NCI-H82 (cell line): ENCODE measurements at regions not wholly inside any gene's neighbourhood (a gene's known extent, or its start where the extent isn't known, plus 50 kb on each side); places are given as distances from the start of the nearest gene placed in this dataset.
A peak's percentile ranks its signal among the peaks of the same experiment; 100 is the strongest.
"Not testable (repeated sequence)": the region's sequence is repeated elsewhere in the genome, so short reads cannot be mapped to it uniquely, and the experiment has no call there.

Experiments used
- DNase-seq: peaks from one replicate; lab custom pipeline; 2025; lab: John Stamatoyannopoulos, UW

DNA sequence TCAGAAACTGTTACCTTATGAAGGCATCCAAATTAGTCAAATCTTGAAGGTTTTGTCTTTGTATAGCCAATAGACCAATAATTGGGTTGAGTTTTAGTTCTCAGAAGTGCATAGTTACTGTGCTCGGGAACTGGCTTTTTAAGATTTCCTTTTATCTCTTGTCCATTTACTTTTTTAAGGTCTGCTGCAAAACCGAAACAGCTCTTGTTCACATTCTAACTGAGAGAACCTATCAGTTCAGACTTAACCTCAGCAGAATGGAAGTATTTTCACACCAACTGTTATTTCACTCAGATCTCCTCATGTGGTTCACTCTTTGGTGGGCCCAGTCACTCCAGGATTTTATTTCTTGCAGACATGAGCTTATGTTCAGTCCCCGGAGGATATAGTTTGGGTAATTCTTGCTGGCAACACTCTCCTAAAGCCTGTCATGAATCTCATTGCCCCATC is 55.5 kb downstream of the TPBG start:
- no peak for DNase-seq

DNA sequence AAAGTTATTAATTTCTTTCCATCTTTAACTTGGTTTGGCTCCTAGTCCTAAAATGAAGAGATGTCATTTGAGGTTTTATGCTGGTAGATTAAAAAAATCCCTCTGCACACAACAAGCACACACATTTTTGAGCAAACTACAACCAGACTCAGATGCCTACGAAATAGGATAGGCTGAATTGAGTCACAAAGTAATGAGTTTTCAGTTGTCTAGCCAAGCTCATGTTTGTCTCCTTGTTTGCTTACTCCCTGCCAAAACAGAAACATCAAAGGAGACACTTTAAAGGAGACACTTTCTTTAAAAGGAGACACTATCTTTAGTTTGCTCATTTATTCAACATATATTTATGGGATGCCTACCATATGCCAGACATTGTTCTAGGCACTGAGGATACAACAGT is 56.2 kb downstream of the TPBG start:
- no peak for DNase-seq

DNA sequence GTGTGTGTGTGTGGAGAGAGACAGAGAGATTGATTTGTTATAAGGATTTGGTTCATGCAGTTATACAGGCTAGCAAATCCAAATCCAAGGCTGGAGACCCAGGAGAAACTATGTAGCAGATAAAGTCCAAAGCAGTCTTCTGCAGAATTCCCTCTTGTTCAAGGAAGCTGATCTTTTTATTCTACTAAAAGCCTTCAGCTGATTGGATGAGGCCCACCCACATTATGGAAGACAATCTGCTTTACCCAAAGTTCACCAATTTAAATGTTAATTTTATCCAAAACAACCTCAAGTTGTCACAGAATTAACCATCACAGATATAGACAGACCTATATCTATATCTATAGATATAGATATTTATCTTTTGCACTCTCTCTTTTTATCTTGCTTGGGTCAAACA is 67.0 kb downstream of the TPBG start:
- no peak for DNase-seq

DNA sequence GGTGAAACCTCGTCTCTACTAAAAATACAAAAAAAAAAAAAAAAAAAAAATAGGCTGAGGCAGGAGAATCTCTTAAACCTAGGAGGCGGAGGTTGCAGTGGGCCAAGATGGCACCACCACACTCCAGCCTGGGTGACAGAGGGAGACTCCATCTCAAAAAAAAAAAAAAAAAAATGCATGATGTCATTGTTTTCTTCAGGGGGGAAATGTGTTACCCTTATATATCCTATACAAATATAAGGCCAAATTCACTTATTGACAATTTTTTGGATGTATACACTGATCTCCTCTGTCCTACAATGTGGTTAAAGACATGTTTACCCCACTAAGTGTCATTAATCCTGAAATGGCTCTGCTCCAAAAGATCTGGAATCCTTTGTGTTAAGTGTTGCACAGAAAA is 73.1 kb downstream of the TPBG start:
- no peak for DNase-seq

DNA sequence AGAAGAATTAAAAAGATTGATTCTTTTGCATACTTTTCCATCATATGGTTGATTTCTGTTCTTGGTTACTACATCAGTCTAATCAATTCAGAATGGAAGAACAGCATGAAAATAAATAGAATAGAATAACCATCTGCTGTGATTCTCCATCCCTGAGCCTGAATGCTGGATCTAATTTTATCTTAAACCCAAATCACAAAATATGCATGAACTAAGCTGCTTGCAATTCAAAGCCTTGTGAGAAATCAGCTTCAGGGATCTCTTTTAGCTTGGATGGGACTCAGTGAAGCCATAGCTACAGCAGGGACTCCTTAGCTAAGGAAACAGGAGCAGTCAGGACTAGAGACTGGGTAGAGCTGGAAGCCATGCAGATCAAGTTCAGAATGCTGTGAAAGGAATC is 74.1 kb downstream of the TPBG start:
- no peak for DNase-seq

DNA sequence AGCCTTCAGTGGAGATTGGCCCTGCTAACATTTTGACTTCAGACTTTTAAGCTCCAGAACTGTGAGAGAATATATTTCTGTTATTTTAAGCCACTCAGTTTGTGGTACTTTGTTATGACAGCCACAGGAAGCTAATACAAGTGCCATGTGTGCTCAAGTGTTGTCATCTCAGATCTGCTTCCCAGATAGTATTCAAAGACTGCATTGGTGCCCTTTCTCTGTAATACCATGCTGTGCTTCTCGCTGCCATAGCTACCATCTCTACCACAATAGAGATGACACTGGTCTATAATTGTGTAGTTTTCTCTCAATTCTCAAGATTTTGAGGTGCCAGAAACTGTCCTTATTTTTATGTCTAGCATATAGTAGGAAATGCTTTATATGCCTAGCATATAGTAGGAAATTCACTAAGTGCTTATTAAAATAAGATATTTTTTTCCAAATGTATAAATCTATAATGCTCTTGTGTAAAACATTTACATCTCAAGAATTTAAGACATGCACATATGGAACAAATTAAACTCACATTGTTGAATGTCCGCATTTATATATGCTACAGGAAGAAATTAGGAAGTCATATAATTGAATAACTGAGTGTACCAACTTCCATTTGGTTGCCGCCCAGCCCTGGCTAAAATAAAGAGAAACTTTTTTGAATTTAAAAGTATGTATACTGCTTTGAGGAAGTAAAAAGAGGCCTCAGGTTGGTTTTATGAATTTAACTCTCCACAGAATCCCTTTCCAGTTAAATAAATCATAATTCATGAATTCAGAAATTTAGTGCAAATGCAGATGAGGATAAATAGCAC is 77.6 kb downstream of the TPBG start:
- no peak for DNase-seq

DNA sequence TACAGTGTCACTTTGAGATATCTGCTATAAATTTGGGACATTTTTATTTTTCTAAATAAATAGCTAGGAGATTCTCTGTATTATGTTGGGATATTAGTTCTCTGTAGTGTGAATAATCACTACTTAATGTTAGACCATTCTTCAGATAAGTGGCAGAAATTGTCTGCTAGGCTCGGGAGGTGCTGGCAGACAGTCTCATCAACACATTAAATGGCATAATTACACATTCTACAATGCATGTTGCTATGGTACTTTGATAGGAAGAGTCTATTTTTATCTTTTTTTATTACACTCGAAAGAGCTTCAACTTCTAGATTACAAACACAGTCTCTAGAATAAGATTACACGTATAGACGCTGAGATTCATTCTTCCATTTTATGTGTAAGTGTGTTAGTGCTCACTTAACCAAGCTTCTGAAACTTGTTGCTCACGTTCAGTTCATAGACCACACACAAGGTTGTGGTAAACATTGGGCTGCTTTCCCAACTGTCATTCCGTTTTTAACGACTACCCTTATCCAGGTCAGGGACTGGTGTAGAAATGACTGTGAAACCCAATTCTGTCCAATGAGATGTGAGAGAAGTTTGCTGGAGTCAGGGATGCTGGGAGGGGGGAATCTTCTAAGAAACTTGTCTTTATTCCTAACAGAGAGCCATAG is 78.6 kb downstream of the TPBG start:
- DNase-seq = no peak

DNA sequence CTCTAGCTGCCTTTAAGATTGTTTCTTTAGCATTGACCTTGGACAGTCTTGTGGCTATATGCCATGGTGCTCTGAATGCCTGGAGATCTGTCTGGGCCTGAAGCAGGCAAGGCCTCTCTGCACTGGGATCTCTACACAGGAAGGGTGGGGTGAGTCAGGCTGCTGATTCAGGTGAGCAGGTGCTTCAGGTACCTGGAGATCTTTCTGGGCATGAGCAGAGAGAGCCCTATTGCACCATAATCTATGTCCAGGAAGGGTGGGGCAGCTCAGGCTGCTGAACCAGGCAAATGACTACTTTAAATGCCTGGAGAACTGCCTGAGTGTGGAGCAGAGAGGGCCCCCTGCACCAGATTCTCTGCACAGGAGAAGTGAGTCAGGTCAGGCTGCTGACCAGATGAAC is 94.5 kb downstream of the TPBG start:
- DNase-seq = no peak

DNA sequence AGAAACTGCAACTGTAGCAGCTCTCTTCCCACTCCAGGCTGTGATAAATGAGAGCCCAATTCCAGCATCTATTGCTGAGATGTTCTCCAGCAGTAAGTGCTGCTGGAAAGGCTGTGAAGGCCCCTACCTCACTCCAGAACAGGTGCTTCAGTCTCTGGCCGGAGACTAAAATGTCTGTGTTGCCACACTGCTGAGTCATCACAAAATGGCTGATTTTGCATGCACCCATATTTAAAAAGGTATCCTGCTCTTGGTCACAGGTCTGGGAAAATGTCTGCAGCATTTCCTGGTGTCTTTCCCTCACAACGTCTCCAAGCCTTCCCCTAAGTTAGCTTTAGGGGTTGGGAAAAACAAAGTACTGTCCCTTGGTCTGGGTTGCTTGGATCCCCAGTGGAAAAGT is 95.1 kb downstream of the TPBG start:
- DNase-seq = no peak

DNA sequence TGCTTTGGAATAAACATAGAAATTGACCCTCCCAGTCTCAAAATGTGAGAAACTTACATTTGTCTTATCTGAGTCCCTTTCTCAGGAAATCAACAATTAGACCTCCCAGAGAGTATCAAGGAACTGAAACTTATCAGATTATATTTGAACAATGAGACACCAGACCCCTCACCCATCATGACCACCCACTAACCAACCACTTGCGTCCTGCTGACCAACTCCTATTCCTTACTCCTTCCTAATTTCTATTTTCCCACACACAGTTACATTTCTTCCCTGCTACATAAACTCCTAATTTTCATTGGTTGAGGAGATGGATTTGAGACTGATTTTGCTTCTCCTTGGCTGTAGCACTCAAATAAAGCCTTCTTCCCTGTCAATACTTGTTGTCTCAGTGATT is 97.9 kb downstream of the TPBG start:
- DNase-seq = no peak

DNA sequence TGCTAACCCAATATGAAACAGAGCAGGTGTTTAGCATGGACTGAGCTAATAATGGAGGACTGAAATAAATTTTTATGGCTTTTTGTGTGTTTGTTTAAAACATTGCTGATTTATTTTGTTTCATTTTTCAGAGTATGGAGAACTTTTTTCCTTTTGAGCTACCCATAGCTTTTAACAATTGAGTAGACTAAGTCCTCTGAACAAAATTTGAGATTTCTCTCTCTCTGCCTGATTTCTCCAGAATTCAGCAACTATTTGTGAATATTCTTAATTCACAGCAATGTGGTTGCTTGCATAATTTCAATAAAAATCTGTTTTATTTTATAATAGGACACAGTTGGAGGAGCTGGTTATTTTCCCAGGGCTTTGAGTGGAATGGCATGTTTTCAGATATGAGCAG is 103.7 kb downstream of the TPBG start:
- DNase-seq = no peak

DNA sequence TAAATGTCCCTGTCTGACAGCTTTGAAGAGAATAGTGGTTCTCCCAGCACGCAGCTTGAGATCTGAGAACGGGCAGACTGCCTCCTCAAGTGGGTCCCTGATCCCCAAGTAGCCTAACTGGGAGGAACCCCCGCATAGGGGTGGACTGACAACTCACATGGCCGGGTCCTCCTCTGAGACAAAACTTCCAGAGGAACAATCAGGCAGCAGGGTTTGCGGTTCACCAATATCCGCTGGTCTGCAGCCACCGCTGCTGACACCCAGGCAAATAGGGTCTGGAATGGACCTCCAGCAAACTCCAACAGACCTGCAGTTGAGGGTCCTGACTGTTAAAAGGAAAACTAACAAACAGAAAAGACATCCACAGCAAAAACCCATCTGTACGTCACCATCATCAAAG is 106.5 kb downstream of the TPBG start:
- DNase-seq = not testable (repeated sequence)

DNA sequence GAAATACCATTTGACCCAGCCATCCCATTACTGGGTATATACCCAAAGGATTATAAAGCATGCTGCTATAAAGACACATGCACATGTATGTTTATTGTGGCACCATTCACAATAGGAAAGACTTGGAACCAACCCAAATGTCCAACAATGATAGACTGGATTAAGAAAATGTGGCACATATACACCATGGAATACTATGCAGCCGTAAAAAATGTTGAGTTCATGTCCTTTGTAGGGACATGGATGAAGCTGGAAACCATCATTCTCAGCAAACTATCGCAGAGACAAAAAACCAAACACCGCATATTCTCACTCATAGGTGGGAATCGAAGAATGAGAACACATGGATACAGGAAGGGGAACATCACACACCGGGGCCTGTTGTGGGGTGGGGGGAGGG is 111.5 kb downstream of the TPBG start:
- DNase-seq = not testable (repeated sequence)

DNA sequence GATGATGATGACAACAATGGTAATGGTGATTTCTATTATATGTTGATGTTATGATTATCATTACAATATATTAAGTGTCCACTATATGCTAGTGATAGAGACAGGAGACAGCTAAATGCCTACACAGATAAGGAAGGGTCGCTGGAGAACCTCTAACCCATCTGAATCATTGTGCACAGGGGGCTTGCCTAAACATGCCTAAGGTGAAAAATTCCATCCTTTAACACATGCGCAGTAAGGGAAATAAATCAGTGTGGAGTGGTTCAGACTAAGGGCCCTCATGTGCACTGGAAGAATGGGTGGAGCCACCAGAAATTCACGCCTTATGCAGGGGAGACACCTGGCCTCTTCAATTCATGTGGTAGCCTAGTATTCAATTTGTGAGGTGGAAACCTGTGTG is 120.4 kb downstream of the TPBG start:
- no peak for DNase-seq

DNA sequence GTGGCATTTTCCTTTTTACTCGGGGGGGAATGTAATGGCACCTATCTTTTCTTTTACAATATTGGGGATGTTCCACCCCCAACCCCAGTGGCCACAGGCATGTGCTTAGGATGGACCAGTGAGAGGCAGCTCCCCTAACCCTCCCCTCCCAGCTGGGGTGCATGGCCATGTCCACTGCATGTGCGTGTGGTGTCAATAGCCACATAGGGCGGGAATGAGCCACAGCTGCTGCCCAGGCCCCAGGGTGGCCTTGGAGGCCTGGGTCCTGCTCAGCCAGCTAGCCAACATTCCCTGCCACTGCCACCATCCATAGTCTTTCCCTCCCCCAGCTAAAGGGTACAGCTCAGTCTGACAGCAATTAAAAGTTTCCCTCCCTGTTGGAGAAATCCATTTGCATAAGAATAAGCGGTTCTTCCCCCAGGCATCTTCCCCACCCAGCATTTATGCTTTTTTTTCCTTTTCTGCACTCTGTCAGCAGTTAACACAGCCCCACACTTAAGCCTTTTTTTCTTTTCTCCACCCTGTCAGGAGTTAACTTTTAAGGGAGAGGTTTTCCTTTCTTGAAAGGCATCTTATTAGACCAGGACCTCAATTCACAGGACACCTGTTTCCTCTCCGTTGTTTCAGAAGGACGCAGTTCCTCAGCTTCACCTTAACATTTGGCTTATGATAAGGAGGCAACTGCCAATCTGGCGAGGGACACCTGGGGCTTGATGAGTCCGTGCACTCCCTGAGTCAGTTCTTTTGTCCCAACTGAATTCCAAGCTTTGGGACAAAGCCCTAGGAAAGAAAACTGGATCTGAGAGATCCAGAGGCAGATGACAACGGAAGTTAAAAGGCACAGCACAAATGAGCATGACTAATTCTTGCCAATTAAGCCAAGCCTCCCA is 121.4 kb downstream of the TPBG start:
- DNase-seq = no peak

DNA sequence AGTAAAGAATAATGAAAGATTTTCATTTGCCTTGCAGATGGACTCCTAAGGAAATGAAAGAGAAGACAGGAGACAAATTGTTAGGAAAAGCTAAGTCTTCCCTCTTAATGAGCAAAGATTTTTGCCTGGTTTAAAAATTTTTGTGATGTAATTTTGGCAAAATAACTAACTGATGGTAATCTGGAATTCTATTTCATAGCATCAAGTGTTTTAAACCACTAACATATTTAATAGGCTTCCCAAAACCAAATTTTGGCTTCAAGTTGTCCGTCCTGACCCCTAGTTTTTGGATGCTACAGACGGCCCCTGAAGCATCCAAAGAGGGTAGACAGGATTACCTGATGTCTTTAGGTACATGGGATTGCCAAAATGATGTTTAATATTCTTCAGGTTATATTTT is 124.3 kb downstream of the TPBG start:
- DNase-seq = no peak

DNA sequence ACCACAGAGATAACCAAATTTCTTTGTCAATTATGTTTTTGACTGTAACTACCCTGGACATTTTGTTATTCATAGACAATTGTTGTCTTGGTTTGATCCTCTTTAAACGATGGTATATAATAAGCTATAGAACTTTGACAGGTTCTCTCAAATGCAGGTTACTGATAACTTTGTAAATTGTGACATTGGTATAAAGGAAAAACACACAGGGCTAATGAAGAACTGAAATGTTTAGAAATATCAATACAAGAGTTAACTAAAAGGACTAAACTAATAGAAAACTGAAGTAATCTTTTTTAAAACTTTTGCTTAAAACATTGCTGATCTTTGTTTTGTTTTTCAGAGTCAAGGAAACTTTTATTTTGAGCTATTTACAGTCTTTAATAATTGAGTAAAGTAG is 124.8 kb downstream of the TPBG start:
- no peak for DNase-seq

DNA sequence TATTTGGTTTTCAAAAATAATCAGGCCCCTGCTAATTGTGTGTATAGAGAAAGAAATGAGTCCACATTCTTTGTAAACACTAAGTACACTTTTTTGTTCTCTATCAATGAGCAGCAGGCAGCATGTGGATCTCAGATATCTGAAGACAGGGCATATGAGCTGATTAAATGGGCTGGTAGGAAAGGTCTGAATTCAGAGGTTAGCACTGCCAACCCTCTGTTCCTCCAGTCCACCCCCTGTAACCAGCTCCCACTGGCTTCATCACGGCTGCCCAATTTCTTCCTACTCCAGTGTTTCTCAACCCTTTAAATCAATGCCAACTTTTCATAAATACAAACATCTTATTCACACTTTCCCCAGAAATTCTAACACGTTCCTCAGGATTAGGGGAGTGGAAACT is 128.5 kb downstream of the TPBG start:
- no peak for DNase-seq

DNA sequence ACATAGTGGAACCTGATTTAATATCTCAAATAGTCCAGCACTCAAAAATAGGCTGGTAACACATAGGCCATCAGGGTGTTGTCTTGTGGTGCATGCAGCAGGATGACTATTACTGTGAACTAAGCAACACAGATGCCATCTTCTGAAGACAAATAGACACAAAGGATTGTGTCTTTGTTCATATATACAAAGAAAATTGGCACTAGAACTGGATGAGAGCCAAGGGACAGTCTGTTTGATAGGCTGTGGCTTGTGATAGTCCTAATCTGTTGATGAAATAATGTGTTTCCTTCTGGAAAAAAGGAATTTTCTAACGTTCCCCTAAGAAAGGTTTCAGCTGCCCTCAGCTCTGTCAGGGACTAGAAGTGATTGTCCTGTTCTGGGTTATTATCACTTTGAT is 129.8 kb downstream of the TPBG start:
- no peak for DNase-seq

DNA sequence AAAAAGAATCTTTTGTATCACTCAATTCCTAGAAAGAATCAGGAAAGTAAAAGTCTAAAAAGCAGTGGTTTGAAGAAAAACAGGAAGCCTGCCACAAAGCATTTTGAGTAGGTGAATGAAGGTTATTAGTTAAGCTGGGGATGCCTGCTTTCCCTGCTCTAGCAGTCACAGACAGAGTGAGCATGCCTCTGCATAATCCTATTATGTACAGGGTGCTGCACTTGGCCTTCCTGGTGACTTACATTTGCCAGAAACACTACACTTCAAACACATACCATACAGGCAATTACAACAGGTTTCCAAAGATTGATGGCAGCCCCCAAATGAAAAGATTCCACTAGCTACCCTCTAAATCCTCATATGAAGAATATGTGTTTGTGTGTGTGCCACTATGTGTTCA is 130.8 kb downstream of the TPBG start:
- DNase-seq = peak; percentile 79

DNA sequence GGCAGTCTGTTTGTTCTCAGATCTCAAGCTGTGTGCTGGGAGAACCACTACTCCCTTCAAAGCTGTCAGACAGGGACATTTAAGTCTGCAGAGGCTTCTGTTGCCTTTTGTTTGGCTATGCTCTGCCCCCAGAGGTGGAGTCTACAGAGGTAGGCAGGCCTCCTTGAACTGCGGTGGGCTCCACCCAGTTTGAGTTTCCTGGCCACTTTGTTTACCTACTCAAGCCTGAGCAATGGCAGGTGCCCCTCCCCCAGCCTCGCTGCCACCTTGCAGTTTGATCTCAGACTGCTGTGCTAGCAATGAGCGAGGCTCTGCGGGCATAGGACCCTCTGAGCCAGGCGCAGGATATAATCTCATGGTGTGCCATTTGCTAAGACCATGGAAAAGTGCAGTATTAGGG is 138.3 kb downstream of the TPBG start:
- DNase-seq = not testable (repeated sequence)

DNA sequence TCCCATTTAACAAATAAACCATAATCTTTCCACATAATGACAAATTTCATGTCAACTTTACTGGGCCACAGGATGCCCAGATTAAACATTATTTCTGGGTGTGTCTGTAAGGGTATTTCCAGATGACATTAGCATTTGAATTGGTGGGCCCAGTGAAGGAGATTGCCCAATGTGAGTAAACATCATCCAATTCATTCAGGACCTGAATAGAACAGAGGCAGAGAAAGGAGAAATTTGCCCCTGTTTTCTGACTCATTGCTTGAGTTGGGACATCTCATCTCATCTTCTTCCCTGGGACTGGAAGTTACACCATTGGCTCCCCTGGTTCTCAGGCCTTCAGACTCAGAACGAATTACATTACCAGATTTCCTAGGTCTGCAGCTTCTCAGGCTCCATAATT is 142.9 kb downstream of the TPBG start:
- no peak for DNase-seq

DNA sequence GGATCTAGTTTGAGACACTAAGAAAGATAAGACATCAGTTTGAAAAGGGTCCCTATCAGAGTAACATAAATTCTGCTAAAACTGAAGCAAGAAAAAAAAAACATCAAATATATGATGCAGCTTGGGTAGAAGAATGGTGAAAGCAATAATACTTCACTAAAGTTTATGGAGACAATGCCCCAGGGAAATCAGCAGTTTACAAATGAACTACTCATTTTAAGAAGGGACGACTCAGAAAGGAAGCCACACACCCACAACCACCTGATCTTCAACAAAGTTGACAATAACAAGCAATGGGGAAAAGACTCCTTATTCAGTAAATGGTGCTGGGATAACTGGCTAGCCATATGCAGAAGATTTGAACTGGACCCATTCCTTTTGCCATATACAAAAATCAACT is 143.5 kb downstream of the TPBG start:
- DNase-seq = no peak
